HG03457 (cell line): ENCODE measurements at regions not wholly inside any gene's neighbourhood (a gene's known extent, or its start where the extent isn't known, plus 50 kb on each side); places are given as distances from the start of the nearest gene placed in this dataset.
A peak's percentile ranks its signal among the peaks of the same experiment; 100 is the strongest.

Experiments used
- ATAC-seq: cut with Tn5 transposase; IDR thresholded peaks from one replicate; pipeline ENCODE4 v1.9.1; 2021; ENCODE audit warnings: moderate number of reproducible peaks; ENCODE audit not compliant: unreplicated experiment

DNA sequence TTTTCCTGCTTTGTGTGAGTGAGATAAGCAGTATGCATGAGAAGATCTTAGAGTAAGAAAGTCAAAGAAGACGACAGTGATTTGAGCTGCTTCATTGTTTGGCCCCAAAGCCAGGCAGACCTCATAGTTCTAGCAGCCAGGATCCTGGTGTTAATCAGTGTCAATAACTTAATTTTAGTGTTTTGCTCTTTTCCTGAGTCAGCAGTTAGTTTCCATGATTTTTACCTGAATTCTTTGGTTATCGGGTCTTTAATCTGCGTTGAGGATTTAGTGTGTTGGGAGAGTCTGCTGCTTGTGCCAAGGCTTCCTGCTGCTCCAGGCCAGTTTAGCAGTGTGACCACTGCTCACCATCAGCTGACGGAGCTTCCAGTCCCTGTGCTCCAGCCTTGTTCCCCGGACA, 241.6 kb upstream of the SOX5 start:
- ATAC-seq: no peak

DNA sequence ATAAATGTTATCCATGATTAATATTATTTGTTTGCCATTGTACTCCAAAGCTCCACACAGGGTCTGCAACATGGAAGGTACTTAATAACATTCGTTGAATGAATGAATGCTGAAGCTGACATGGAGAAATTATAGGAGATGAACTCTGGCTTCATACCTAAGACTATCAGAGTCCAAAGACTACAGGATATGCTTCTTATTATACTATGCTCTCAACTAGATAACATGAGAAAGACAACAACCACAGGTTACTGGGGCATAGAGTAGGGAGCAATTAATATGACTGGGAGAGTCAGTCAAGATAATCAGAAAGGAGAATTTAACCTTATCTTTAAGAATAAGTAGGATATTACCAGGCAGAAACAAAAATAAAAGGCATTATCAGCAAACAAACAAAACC, 236.3 kb upstream of the SOX5 start:
- no peak for ATAC-seq

DNA sequence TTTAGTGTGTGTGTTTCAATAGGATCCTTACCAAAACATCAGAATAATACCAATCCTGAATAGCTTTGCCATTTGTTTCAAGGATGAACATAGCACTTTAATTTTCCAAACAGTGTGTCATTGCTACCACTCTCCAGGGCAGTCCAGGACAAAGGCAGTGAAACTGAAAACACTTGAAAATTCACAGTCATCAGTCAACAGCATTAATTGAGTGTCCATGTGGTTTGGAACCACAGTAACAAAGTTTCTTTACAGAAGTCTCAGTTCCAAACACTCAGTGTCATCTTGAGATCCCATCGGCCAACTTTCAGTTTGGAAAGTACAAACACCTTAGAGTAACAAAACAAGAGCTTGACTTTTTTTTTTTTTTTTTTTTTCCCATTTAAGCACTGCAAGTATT, 228.4 kb upstream of the SOX5 start:
- ATAC-seq: peak; percentile 87

DNA sequence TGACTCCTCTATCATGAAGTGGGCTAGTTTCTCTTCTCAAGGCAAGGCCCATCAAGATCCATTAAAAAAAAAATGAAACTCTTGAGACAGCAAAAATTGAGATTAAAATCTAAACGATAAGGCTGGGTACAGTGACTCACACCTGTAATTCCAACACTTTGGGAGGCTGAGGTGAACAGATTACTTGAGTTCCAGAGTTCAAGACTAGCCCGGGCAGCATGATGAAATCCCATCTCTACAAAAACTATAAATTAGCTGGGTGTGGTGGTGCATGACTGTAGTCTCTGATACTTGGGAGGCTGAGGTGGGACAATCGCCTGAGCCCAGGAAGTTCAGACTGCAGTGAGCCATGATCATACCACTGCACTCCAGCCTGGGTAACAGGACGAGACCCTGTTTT, 226.5 kb upstream of the SOX5 start:
- ATAC-seq: no peak

DNA sequence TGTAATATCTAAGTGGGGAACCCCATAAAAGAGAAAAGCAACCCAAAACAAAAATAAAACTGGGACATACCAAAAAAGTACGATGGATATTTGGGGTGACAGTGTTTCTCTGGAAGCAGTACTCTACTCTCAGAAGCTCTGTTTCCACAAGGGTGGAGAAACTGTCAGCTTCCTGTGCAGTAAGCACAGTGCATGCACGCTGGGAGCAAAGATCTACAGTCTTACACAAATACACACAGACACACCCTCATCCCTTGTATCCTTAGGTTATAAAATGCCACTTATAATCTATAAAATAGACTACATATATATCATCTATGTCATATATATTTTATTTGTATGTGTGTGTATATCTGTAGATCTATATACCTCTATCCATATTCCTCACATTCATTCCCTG, 225.8 kb upstream of the SOX5 start:
- ATAC-seq: no peak

DNA sequence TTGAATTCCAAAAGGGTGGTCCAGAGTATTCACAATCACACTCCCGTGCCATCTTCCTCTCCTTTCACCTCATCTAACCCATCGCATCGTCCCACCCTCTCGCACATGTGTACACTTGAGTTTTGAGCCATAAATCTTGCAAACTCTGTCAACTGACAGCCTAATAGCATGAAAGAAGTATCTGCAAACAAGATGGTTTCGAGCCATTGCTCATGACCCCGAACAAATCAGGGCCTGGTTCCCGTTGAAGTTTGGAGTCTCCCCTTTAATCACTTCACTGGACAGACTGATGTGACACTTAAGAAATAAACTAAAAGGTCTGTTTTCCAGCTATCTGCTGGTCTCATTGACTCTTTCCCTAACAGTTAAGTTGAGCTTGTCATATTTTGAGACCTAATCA, 223.6 kb upstream of the SOX5 start:
- no peak for ATAC-seq

DNA sequence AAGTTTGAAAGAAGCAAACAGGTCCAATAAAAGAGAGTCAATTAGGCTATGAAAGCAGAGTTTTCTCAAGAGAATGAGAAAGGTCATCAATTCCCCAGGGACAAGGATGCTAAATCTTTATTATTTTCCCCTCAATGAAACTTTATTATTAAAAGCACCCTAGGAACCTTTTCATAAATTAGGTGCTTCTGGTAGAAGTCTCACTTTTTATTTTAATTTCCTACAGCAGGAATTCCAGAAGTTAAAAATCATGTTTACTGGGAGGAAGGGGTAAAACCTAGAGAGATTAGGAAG, 223.2 kb upstream of the SOX5 start:
- ATAC-seq: no peak

DNA sequence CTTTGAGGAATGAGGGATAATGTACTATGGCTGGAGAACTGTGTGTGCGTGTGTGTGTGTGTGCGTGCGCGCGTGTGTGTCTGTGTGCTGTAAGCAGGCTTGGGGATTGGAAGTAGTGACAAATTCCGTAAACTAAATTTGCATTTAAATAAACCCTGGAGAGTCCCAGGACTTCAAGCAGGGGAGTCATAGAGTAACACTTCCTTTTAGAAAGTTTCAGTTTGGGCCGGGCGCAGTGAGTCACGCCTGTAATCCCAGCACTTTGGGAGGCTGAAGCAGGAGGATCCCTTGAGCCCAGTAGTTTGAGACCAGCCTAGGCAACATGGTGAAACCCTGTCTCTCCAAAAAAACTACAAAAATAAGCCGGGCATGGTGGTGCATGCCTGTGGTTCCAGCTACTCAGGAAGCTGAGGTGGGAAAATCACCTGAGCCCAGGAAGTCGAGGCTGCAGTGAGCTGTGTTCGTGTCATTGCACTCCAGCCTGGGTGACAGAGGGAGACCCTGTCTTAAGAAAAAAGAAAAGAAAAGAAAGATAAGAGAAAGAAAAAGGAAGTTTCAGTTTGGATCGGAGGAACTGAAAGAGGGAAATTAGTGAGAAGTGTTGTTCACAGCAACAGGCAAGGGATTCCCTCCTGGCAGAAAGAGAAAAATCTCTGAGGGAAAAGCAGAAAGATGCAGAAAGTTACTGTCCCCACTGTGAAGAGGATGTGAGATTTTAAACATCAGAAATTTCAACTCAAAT, 222.7 kb upstream of the SOX5 start:
- peak; percentile 75 for ATAC-seq

DNA sequence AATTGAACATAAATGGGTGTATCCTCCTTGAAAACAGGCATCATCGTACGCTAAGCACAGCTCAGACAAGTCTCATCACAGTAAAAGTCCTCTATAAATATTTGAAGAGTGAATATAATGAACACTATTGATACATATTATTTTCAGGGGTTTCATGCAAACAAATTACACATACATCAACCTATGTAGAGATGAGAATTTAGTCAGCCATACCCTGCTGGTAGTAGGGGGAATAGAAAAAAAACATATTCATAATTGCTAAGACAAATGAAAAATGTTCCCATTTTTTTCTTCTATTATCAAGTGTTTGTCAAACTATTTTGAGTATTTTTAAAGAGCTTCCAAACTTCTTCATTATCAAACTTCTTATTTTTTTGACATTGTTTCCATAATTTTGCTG, 205.6 kb upstream of the SOX5 start:
- ATAC-seq: no peak

DNA sequence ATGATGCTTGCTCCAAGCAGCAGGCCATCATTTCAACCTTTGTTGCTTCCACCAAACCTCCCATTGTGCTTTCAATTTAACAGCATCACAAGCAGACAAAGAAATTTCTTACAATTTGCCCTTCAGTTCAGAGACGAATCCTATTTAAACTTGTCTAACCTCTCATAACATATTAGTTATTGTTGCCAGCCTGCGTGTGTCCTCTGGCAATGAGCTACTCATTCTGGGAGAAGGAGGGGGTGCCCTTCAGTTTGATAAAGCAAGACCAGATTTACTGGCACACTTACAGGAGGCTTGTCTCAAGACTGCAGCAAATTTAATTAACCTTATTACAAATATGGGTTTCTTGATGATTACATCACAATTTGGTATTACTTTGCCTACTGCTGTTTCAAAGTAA, 203.6 kb upstream of the SOX5 start:
- no peak for ATAC-seq

DNA sequence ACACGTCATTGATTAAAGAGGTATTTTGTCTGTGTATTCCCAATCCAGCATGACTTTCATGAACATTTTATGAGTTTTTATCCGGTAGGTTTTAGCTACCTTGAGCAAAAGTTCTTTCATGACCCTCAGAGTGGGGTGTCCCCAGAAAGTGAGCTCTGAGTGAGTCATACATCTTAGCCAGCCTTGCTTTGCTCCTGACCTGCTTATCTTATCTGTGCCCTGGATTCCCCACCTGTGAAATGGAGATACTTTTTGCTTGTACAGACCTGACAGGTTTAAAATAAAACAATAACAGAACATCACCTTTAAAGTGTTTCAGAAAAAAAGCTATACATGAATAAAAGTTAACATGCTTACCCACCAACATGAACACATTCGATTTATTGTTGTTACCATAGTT, 202.8 kb upstream of the SOX5 start:
- no peak for ATAC-seq

DNA sequence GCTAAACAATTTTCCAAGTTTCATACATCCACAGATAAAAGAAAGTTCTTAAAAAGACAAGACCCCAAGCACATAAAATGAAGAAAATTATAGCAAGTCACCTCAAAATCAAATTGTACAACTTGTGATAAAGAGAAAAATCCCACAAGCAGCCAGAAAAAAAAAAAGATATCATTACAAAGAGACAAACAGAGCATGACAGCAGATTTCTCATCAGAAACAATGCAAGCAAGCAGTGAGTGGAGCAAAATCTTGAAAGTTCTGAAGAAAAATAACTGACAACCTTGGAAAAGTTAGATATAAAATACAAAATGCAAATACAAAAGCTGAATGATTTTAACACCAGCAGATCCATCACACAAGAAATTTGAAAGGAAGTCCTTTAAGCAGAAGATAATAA, 194.5 kb upstream of the SOX5 start:
- ATAC-seq: no peak

DNA sequence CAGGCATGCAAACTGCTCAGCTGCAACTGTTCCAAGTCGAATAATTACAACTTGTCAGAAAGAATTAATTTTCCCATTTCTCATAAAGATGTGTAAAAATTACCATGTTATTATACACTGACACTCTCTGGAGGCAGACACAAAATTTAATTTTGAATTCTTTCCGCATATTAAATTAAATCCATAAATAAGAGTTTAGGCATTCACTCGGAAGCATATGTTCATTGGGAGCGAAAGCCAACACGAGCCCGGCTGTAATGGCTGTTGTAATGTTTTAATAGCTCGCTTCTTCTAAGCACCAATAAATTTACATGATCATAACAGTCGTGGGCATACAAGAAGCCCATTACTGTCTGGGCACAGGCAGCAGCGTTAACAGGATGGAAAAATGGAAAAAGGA, 189.6 kb upstream of the SOX5 start:
- ATAC-seq: no peak

DNA sequence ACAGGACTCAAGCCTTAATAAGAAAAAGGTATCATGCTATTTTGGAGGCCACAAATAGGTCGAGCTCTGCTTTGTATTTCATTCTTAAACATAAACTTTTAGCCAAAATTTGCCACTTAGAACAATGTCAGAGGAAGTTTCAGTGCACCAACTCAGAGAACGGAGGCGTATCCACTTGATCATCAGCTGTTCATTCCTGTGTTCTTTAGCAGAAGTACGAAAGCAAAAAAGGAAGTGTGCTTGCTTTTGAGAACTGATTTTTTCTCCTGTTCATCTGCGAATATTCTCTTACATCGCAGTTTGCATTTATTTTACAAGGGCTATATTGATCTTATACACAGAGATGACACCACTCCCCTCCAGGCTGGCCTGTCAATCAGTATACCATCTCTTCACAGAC, 188.6 kb upstream of the SOX5 start:
- no peak for ATAC-seq

DNA sequence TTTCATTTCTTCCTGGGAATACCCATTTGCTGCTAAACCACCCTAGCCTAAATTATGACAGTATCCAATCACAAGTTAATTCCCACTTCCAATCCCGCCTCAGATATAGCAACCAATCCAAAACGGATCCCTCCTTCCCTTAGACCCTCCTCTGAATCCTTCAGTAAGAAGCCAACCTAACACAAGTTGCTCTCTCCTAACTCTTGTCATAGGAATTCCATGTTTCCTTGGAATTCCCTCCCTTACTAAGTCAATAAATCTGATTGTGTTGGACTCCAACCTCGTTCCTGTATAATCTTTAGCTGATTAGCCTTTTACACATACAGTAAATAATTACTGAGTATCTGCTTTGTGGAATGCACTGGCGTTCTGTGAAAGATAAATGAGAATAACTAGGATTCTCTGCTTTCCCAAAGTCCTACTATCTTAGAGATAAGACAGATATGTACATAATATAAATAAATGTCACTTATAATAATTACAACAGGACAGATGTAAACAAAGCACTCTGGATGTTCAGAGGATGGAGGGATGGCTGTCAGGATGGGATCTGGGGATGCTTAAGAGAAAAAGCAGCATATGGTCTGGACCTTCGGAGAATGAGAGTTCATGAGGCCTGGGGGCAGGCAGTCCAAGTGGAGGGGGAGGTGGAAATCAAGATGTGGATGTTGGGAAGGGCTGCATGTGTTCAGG, 185.8 kb upstream of the SOX5 start:
- no peak for ATAC-seq

DNA sequence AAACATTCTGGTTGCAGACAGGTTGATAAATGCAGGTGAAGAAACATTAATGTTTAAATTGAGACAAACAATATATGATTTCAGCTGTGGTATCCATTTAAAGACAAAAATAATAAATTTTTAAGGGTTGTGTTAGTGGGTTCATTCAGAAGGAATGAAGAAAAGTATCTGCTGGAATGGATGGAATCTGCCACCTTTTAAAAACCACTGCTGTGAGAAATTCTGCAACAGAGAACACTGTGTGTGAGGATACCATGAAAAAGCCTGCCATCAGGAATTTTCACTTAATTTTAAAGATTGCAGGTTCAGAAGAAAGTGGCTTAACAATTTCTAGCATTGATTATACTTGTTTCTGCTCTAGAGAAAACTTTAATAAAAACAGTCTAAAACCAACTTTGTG, 184.6 kb upstream of the SOX5 start:
- ATAC-seq: no peak

DNA sequence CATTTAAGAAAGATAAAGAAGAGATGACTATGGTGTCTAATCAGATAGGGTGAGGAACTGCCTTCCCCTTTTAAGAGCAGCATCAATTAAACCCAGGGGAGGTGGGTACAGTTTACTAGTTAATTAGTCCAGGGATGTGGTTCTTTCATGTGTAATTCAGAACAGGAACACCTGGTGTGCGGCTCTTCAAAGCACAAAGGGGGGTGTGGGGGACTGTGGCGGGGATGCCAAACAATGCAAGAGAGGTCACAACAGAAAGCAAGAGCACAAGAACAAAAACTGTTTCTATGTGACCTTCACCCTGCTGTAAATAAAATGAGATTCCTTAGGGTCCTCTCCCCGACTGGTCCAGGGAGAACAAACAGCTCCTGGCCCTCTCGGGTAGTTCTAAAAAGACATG, 183.9 kb upstream of the SOX5 start:
- no peak for ATAC-seq

DNA sequence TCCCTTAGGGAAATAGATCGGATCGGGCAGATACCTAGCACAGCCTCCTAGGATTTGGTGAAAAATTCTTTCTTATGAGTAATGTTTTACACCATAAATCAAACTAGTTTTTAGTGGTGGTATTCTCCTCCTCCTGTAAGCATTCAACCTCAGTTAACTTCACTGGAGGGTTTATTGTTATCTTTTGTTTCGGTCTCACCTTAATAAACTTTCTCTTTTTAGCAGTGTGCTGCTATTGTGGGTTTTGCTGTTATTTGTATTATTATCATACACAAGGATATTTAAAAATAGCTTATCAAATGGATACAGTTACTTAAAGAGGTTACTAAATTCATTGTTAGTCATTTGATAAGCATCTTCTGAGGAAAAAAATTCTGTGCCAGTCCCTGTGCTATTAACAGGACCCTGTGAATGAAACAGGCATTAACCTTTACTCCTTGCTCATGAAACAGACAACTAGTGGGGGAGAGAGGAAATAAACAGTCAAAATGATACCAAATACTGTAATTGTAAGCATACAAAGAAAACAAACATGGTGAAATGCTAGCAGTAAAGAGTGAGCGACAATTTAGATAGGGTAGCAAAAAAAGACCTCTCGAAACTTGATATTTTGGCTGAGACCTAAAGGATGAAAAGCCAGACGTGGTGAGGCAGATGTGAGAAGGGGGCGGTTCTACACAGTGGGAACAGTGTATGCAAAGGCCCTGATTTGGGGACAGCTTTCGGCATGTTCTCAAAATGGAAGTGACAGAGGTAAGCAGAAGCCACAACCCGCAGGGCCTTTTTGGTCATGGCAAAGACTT, 178.7 kb upstream of the SOX5 start:
- peak; percentile 93 for ATAC-seq

DNA sequence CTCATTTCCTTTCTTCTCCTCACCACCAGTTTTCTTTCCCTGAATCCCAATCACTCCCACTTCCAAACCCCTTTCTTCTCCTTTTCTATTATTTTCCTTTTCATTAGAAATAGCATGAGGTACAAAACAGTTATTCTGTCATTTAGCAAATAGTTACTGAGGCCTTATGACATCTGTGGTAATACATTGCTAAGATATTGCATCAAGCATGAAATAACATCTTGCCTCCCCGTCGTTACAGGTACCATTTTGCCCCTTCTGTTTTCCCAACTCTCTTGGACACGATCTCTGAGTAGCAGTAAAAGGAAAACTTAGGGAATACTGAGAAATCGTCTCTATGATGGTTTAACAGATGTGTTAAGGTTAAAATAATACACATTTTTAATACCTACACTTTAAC, 175.8 kb upstream of the SOX5 start:
- no peak for ATAC-seq

DNA sequence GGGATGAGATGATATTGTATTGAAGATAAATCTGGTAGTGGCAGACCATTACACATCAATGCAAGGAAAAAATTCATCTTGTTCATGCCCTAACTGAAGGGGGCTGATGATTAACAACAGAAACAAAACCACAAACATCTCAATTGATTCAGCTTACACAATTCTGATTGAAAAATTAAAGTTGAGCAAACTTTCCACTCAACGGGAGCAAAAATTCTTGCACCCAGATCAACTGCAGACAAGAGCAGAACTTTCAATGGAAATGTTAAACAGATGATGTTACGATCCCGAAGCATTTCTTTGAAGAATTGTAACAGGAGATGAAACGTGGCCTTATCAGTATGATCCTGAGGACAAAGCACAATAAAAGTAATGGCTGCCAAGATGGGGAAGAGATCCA, 172.4 kb upstream of the SOX5 start:
- ATAC-seq: no peak

DNA sequence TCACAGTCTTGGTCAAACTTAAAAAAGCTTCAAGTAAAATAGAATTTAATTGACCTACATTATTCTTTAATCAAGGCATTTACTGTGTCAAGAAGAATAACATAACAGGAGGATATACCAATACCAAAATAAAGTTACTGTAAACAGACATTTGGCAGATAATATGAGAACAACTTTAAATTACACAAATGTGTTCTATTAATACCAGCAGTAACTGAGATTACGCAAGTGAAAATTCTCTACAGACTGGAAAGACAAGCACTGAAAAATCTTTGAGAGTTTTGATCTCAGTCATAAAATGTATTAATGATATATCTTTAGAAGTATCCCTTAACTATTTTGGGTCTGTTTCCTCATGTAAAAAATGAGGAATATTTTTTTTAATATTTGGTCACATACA, 169.2 kb upstream of the SOX5 start:
- ATAC-seq: no peak

DNA sequence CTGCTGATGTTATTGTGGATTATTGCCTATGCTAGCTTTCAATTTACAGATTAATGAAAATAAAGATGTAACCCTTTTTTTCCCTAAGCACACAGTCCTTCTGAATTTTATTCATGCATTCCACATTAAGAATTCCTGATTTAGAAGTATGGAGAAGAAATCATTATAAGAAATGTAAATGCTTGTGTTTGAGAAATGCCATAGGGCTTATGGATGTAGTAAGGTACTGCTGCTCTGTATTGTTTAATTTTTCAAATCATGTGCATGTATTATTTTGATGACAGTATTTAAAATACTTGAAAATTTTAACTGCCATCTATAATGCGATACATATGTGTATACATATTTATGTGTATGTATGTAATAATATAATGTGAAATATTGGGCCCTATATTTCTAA, 167.1 kb upstream of the SOX5 start:
- ATAC-seq: no peak
